GM13977 (cell line): ENCODE measurements at regions not wholly inside any gene's neighbourhood (a gene's known extent, or its start where the extent isn't known, plus 50 kb on each side); places are given as distances from the start of the nearest gene placed in this dataset.

Source experiments
- DNase-seq: peaks from one replicate; pipeline ENCODE4 v3.0.0; 2012; ENCODE audit warnings: low spot score
- CTCF ChIP-seq: IDR thresholded peaks from 2 replicates; pipeline ENCODE4 v1.5.1; 2012; ENCODE audit warnings: mild to moderate bottlenecking, control low read depth; ENCODE audit not compliant: insufficient read depth; ENCODE audit errors: extremely low read depth, missing control alignments
- in situ Hi-C: fragments of 300-500 bp; cut with MboI; formaldehyde crosslinking; loops from one replicate; pipeline ENCODE4 v1.12.0; 2022; ENCODE audit warnings: low sequenced_read_pairs, low pct_unique_long_range_greater_than_20kb, mixed read lengths, inconsistent platforms; ENCODE audit not compliant: unreplicated experiment

GRCh38 chr6:158868890-158869825, 50.0 kb upstream of the EZR start:
- TF ChIP-seq CTCF: no peak
- no peak for DNase-seq
- in situ Hi-C loops: no loop called here
